ENCODE measurements at regions not wholly inside any gene's neighbourhood (a gene's known extent, or its start where the extent isn't known, plus 50 kb on each side); places are given as distances from the start of the nearest gene placed in this dataset.
"Not testable (repeated sequence)": the region's sequence is repeated elsewhere in the genome, so short reads cannot be mapped to it uniquely, and the experiment has no call there.

DNA sequence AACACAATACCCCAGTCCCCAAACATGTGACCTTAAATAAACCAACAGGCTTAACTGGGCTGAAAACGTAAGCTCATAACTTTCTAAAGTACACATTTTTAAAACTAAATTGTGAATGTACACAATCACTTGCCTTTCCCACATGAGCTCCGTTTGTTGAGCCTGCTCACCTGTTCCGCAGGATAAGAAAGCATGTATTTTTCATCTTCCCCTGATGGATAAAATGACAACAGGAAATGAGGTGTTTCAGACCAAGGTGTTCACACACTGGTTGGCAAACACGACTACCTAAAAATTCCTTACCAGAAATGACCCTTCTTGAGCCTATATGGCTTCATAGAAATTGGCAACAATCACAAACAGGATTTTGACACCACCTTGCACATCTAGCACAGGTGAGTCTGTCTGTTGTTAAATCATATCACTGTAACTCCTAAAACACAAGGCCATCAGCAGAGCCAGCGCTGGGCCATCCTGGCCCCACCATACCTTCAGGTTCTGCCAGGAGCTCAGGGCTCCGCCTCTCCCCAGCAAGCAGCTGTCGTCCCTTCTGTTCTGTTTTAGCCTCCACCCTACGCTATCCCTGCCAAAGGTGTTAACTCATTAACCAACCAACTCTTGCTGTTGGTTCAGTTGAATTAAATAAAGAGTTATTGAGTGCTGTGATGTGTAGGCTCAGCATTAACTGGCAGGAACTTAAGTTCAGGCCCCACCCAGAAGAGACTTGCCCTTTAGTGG lies 73.6 kb upstream of the RNF32 start:
- POLR2A ChIA-PET: no interaction called here

DNA sequence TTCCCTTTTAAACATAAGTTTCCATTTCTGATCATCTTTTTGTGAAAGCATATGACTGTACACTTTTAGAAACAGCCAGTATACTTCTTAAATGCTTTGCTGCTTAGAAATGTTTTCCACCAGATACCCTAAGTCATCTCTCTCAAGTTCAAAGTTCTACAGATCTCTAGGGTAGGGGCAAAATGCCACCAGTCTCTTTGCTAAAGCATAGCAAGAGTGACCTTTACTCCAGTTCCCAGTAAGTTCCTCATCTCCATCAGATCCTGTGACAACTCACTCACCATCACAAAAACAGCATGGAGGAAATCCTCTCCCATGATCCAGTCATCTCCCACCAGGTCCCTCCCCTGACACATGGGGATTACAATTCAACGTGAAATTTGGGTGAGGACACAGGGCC lies 75.6 kb upstream of the RNF32 start:
- CTCF ChIA-PET; H3K4me3 Mint-ChIP-seq (ENCODE audit: unreplicated experiment); POLR2A ChIA-PET; H3K27me3 ChIP-seq (replicated peaks; ENCODE audit: control insufficient read depth, insufficient read depth, low read length); DNase-seq; H3K36me3 ChIP-seq (ENCODE audit: control insufficient read depth, insufficient read depth, low read length); H3K4me1 Mint-ChIP-seq (ENCODE audit: low read depth, unreplicated experiment); H3K4me1 ChIP-seq; BruUV-seq (replicated peaks); H3K36me3 Mint-ChIP-seq (ENCODE audit: insufficient read depth, unreplicated experiment); H3K4me3 ChIP-seq (ENCODE audit: low read depth, low read length); H3K27ac Mint-ChIP-seq (ENCODE audit: unreplicated experiment); H3K27me3 Mint-ChIP-seq (ENCODE audit: insufficient read depth, unreplicated experiment): not testable (repeated sequence)
- peaks cover 17% of the 10 kb centered on the region for H3K9me3 ChIP-seq
- intact Hi-C loops (cut with micrococcal nuclease; ENCODE audit: unreplicated experiment): loop anchor here (10.0 kb wide), 1 partner anchor 200 kb away; no protein-coding TSS in a partner anchor
- H3K9me3 Mint-ChIP-seq (ENCODE audit: unreplicated experiment): peaks cover 40% of the 10 kb centered on the region

More for the DNA sequence above, 73.6 kb upstream of the RNF32 start:
- peaks cover 40% of the 10 kb centered on the region for H3K9me3 Mint-ChIP-seq (ENCODE audit: unreplicated experiment)
- Histone ChIP-seq H3K9me3 (peaks cover 17% of the 10 kb centered on the region), H3K4me3 (ENCODE audit: low read depth, low read length) (no peak overlapping the region), H3K27me3 (replicated peaks; ENCODE audit: control insufficient read depth, insufficient read depth, low read length) (no peaks in the 10 kb centered on the region), H3K4me1 (no peaks in the 10 kb centered on the region), H3K36me3 (ENCODE audit: control insufficient read depth, insufficient read depth, low read length) (no peaks in the 10 kb centered on the region)
- TF ChIP-seq, protein P1, sequence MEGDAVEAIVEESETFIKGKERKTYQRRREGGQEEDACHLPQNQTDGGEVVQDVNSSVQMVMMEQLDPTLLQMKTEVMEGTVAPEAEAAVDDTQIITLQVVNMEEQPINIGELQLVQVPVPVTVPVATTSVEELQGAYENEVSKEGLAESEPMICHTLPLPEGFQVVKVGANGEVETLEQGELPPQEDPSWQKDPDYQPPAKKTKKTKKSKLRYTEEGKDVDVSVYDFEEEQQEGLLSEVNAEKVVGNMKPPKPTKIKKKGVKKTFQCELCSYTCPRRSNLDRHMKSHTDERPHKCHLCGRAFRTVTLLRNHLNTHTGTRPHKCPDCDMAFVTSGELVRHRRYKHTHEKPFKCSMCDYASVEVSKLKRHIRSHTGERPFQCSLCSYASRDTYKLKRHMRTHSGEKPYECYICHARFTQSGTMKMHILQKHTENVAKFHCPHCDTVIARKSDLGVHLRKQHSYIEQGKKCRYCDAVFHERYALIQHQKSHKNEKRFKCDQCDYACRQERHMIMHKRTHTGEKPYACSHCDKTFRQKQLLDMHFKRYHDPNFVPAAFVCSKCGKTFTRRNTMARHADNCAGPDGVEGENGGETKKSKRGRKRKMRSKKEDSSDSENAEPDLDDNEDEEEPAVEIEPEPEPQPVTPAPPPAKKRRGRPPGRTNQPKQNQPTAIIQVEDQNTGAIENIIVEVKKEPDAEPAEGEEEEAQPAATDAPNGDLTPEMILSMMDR (IDR thresholded peaks at IDR 0.05; ENCODE audit: insufficient read depth in 1 of 2, low read depth in 1 of 2, low read length in 1 of 2, severe bottlenecking in 1 of 2, unreplicated experiment in 1 of 2): no peak
- H3K36me3 Mint-ChIP-seq (ENCODE audit: insufficient read depth, unreplicated experiment): peaks cover 4% of the 10 kb centered on the region
- H3K27me3 Mint-ChIP-seq (ENCODE audit: insufficient read depth, unreplicated experiment): no peaks in the 10 kb centered on the region
- intact Hi-C loops (cut with micrococcal nuclease; ENCODE audit: unreplicated experiment): loop anchor here (10.0 kb wide), 1 partner anchor 198 kb away; no protein-coding TSS in a partner anchor
- no peak overlapping the region for H3K27ac Mint-ChIP-seq (ENCODE audit: unreplicated experiment)
- BruUV-seq (replicated peaks): no TSS peak
- H3K4me3 Mint-ChIP-seq (ENCODE audit: unreplicated experiment): no peak overlapping the region
- H3K4me1 Mint-ChIP-seq (ENCODE audit: low read depth, unreplicated experiment): peaks cover 5% of the 10 kb centered on the region
- CTCF ChIA-PET: no interaction called here
- no peak for DNase-seq

DNA sequence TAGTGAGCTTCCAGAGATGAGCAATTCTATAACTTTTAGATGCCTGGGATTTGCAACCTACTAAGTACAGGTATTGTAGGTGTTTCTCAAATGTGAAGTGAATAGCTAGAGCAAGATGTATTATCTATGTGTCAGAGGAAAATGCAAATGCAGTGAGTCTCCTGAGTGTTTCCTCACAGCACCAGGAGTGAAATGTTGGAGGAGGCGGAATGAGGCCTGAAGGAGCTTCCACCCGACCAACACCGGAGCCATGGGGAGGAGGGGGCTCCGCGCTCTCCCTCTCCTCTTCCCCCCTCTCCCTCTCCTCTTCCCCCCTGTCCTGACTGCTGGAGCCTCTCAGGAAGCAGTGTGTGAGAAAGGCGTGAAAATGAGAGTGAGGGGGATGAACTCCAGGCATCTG lies 79.9 kb upstream of the RNF32 start:
- H3K4me3 Mint-ChIP-seq (ENCODE audit: unreplicated experiment): no peak overlapping the region
- TF ChIP-seq, protein P1 (IDR thresholded peaks at IDR 0.05; ENCODE audit: insufficient read depth in 1 of 2, low read depth in 1 of 2, low read length in 1 of 2, severe bottlenecking in 1 of 2, unreplicated experiment in 1 of 2): no peak
- H3K27ac Mint-ChIP-seq (ENCODE audit: unreplicated experiment): no peak overlapping the region
- Histone ChIP-seq H3K36me3 (ENCODE audit: control insufficient read depth, insufficient read depth, low read length) (no peaks in the 10 kb centered on the region; the same call in 1 of the 2 replicates), H3K9me3 (peaks cover 17% of the 10 kb centered on the region), H3K4me3 (ENCODE audit: low read depth, low read length) (no peak overlapping the region), H3K27me3 (replicated peaks; ENCODE audit: control insufficient read depth, insufficient read depth, low read length) (no peaks in the 10 kb centered on the region), H3K4me1 (no peaks in the 10 kb centered on the region)
- peaks cover 1% of the 10 kb centered on the region for H3K36me3 Mint-ChIP-seq (ENCODE audit: insufficient read depth, unreplicated experiment)
- ChIA-PET CTCF (interaction anchor here (1.5 kb wide), 1 partner anchor 48 kb away, joined by 4 read pairs; no protein-coding TSS in a partner anchor), POLR2A (interaction anchor here (1.1 kb wide), 1 partner anchor 60 kb away, joined by 4 read pairs; no protein-coding TSS in a partner anchor)
- no peaks in the 10 kb centered on the region for H3K4me1 Mint-ChIP-seq (ENCODE audit: low read depth, unreplicated experiment)
- no peaks in the 10 kb centered on the region for H3K27me3 Mint-ChIP-seq (ENCODE audit: insufficient read depth, unreplicated experiment)
- no peak for DNase-seq
- no TSS peak for BruUV-seq (replicated peaks)
- H3K9me3 Mint-ChIP-seq (ENCODE audit: unreplicated experiment): peaks cover 26% of the 10 kb centered on the region
- intact Hi-C loops (cut with micrococcal nuclease; ENCODE audit: unreplicated experiment): loop anchor here (1.0 to 10.0 kb wide), 4 partner anchors 49 to 204 kb away; no protein-coding TSS in a partner anchor
